Body of pancreas (tissue), 4 donors: ENCODE measurements at regions not wholly inside any gene's neighbourhood (a gene's known extent, or its start where the extent isn't known, plus 50 kb on each side); places are given as distances from the start of the nearest gene placed in this dataset.

Experiments
- POLR2A ChIP-seq, 3 donors: fragments of 450-650 bp; IDR thresholded peaks; one replicate each; pipeline ENCODE4 v1.6.1; 2016; ENCODE audit warnings: antibody characterized with exemption in 3 of 3, mild to moderate bottlenecking in 2 of 3
- TF ChIP-seq, protein P1 (sequence below), 7 experiments: fragments of 450-650 bp in 4 of 7; fragments of 200-600 bp in 3 of 7; sonication (generic) in 3 of 7; IDR thresholded peaks; one replicate each; pipeline ENCODE4 v1.5.1; 2016 to 2019; ENCODE audit warnings: antibody characterized with exemption in 7 of 7

DNA sequence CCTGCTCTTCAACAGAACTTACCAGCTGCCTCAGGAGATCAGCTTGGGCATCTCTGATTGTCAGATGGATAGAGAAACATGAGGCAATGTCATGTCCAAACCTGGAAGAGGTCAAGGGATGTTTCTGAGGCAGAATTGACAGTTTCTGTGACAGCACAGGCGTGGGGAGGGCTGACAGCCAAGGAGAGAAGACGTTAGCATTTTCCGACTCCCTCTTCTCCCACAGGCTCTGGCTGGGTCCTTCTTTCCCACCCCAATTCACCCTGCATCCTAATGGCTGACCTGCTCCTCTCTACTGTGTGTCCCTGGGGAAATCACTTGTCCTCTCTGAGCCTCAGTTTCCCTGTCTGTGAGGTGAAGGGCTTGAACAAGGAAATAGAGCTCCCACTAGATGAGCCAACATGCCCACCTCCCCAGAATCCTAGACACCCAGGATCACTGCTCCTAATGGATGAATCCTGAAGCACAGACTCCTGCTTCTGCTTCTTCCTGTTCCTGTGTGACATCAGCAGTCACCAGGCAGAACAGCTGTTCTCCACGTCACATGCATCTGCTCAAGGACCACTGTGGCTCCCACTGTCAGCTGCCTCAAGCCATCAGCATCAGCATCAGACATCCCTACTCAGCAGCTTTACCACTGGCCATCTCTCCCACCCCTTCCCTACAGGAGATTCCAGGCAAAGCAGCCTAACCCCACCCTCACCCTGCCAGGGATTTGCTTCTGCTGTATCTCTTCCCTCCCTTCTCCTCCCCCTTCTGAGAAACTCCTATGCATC, 408.0 kb downstream of the MATN1 start:
- TF ChIP-seq, protein P1, sequence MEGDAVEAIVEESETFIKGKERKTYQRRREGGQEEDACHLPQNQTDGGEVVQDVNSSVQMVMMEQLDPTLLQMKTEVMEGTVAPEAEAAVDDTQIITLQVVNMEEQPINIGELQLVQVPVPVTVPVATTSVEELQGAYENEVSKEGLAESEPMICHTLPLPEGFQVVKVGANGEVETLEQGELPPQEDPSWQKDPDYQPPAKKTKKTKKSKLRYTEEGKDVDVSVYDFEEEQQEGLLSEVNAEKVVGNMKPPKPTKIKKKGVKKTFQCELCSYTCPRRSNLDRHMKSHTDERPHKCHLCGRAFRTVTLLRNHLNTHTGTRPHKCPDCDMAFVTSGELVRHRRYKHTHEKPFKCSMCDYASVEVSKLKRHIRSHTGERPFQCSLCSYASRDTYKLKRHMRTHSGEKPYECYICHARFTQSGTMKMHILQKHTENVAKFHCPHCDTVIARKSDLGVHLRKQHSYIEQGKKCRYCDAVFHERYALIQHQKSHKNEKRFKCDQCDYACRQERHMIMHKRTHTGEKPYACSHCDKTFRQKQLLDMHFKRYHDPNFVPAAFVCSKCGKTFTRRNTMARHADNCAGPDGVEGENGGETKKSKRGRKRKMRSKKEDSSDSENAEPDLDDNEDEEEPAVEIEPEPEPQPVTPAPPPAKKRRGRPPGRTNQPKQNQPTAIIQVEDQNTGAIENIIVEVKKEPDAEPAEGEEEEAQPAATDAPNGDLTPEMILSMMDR (IDR thresholded peaks at IDR 0.05) = no peak
- TF ChIP-seq POLR2A (IDR thresholded peaks at IDR 0.05) = no peak
